HG02798 (cell line): ENCODE measurements at regions not wholly inside any gene's neighbourhood (a gene's known extent, or its start where the extent isn't known, plus 50 kb on each side); places are given as distances from the start of the nearest gene placed in this dataset.
"Not testable (repeated sequence)": the region's sequence is repeated elsewhere in the genome, so short reads cannot be mapped to it uniquely, and the experiment has no call there.

Source experiments
- ATAC-seq: cut with Tn5 transposase; IDR thresholded peaks from one replicate; pipeline ENCODE4 v1.9.1; 2021; ENCODE audit warnings: mild to moderate bottlenecking; ENCODE audit not compliant: unreplicated experiment, poor library complexity

DNA sequence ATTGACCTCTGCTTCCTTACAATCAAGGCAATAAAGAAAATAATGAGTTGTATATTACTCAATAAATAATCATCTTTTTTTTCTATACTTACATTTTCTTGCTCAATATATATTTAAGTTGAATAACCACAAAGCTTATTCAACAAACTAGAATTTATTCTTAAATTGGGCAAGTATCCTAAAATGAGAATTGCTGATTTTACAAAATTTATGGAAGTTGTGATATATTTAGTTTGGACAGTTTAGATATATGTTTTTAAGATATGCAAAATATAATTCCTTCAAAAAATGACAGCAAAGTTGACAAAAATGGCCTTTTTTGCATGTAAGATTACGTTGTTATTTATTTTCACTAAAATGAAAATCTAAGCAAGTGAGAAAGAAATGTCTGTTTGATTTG lies 305.7 kb upstream of the GRIN3A start:
- no peak for ATAC-seq

GRCh38 chr9:102038006-102038405 lies 299.6 kb upstream of the GRIN3A start:
- no peak for ATAC-seq

DNA sequence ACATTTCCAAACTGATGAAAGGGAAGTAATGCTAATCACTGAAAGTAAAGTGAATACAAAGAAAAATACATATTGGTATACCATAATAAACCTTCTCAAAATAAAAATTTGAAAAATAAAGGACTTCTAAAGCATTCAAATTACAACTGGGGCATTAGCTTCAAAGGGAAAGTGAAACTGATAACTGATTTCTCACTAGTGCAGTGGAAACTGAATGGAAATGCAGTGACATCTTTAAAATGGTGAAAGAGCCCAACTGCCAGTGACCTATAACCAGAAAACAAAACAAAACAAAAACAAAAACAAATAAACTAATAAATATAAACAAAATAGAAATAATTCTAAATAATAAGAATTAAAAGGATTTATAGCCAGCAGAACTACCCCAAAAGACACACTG lies 297.5 kb upstream of the GRIN3A start:
- ATAC-seq = peak; percentile 80

DNA sequence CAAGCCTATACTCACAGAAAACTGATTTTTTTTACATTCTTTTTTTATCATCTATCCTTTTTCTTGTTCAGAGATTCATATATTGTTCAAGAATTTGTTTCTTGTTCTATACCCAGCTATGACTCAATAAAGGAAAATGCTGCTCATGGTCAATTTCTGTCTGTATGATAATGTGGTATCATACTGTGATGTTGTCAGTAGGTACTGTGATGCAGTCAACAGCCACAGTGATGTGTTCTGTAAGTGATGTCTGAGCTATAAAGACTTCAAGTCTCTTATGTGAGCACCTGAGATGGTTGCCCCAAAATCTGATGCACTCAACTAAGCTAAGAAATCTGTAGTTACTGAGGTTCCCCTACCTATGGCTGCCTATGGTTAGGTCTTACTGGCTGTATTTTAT lies 294.2 kb upstream of the GRIN3A start:
- ATAC-seq = no peak

DNA sequence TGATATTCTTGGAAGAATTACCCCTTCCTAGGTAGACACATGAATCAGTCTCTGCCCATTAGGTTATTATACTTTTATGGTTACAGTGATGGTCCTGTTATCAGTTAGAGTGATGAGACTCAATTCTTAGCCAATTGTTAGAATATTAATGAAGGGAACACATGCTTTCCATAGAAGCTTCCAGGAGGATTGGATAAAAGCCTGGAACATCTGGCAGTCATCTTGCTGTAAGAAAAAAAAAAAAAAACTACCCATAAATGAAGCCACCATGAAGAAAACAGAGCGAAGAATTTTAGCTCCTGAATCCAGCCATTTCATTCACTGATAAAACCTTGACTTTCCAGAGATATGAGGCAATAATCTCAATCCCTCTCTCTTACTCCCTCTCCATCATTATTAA lies 262.5 kb upstream of the GRIN3A start:
- ATAC-seq = no peak

- ATAC-seq = no peak
These were observed 261.0 kb upstream of the GRIN3A start for GRCh38 chr9:101999441-101999840.

DNA sequence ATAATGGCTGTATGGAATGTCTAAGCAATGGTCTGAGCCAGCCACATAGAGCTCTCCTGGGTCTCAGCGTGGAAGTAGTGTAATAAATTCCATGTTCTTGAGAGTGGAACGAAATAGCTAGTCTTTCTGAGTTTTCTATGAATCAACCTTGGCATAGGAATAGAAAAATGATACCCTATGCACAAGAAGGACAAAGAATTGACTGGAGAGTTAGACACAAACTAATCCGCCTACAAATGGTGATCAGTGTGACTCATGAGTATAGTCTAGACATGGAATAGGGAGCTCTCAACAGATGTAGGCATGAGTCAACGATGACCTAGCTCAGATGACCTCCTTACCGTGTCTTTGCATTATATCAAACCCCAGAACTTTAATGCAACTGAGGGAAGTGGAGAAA lies 256.8 kb upstream of the GRIN3A start:
- no peak for ATAC-seq

- ATAC-seq = no peak
These were observed 255.3 kb upstream of the GRIN3A start for GRCh38 chr9:101993771-101994170.

DNA sequence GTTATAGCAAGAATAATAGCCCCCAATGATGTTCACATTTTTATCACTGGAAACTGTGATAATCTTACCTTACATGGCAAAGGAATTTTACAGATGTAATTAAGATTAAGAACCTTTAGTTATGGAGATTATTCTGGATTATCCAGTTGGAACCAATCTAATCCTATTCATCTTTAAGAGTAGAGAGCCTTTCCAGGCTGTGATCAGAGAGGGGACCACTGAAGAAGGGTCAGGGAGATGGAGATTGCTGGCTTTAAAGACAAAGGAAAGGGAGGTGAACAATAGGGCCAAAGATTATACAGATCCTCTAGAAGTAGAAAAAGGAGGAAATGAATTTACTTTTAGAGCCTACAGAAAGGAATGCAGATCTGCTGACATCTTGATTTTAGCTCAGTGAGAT lies 253.5 kb upstream of the GRIN3A start:
- no peak for ATAC-seq

GRCh38 chr9:101977614-101978210 lies 239.3 kb upstream of the GRIN3A start:
- ATAC-seq = peak; percentile 79

GRCh38 chr9:101970609-101971008 lies 232.2 kb upstream of the GRIN3A start:
- ATAC-seq = no peak

DNA sequence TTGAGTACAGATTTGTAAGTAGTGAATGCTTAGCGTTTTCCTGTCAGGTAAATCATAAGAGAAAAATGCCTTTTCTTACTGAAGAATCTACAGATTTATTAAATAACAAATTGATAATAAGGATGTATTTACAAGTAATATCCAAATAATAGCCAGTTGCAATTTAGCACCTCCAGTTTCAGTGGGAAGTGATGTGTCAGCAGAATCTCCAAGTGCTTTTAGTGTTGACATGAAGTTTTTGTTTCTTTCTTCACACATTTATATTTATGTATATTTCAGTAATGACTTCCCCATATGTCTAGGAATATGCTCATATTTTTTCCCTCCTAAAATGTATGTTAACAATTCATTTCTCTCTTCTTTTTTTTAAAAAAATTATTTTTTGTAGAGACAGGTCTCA lies 229.9 kb upstream of the GRIN3A start:
- no peak for ATAC-seq

- ATAC-seq = no peak
These were observed 228.2 kb upstream of the GRIN3A start for GRCh38 chr9:101966691-101967090.

- ATAC-seq = no peak
These were observed 219.3 kb upstream of the GRIN3A start for GRCh38 chr9:101957705-101958104.

GRCh38 chr9:101951598-101951997 lies 213.2 kb upstream of the GRIN3A start:
- ATAC-seq = no peak

GRCh38 chr9:101931756-101932155 lies 193.3 kb upstream of the GRIN3A start:
- no peak for ATAC-seq

DNA sequence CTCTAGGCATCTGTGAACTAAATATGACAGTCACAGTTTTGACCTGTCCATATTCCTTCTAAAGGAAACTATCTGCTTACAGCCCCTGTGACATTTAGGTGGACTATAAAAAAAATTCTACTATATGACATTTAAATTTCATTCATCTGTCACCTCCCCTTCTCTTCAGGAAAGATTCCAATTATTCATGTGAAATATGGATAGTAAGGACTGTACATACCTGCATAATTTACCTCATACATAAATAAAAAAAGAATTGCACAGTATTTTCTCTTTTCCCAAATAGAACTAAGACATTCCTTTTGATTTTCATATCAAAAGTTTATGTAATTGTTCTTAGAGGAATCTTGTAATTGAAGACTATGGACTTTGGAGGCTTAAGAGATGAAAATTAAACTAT lies 192.3 kb upstream of the GRIN3A start:
- no peak for ATAC-seq

DNA sequence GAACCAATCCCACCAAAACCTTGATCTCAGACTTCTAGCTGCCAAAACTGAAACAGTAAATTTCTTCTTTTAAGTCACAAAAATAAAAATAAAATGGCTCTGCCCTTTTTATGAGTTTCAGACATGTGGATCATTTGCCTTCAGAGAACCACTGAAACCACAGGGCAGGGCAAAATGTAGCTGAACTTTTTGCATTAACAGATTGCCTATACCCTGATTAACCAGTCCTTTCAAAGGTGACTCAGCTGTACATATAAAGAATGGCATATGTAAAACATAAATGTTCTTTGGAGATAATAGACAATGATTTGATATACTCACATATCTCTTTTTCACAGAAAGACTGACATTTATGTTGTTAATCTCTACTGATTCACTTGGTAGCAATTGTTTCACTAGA lies 187.1 kb upstream of the GRIN3A start:
- no peak for ATAC-seq

GRCh38 chr9:101923451-101923850 lies 185.0 kb upstream of the GRIN3A start:
- ATAC-seq = no peak

- not testable (repeated sequence) for ATAC-seq
These were observed 178.5 kb upstream of the GRIN3A start for GRCh38 chr9:101916948-101917347.

GRCh38 chr9:101915482-101915881 lies 177.0 kb upstream of the GRIN3A start:
- no peak for ATAC-seq

GRCh38 chr9:101912698-101913097 lies 174.3 kb upstream of the GRIN3A start:
- ATAC-seq = no peak

DNA sequence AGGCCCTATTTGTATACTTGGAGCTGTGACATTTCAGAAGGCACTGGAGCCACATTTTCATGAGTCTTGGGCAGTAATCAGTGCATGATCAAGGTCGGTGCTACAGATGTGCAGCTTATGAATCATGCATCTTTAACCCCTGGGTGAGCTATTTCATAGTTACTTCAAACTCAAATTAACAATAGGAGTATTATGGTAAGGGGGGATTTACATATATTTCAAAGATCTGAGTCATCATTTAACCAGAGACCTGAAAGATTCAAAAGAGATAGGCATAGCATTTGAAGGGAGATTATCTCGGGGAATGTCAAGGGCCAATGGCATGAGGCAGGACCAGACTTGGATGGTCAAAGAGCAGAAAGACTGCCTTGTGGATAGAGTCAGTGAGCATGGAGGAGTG lies 169.0 kb upstream of the GRIN3A start:
- ATAC-seq = no peak
